Panc1 (cell line): ENCODE measurements at regions not wholly inside any gene's neighbourhood (a gene's known extent, or its start where the extent isn't known, plus 50 kb on each side); places are given as distances from the start of the nearest gene placed in this dataset.

Experiments used
- ATAC-seq: fragments of 200-7000 bp; cut with Tn5 transposase; 2 replicates; pipeline ENCODE4 v1.9.1; 2020; ENCODE audit warnings: mild to moderate bottlenecking, moderate library complexity
- BruUV-seq: library from RNA; stranded (reverse); fragments of 400-500 nt; replicated peaks from 2 replicates; lab custom pipeline; 2021; lab: Mats Ljungman, UMichigan
- CTCF ChIA-PET: fragments of 300-600 bp; sonication (Branson Sonifier 250); formaldehyde crosslinking; loops from one replicate; lab custom pipeline; 2022; ENCODE audit warnings: antibody characterized with exemption; lab: Charles Lee
- POLR2A ChIA-PET: fragments of 300-600 bp; sonication (Branson Sonifier 250); formaldehyde crosslinking; loops from one replicate; lab custom pipeline; 2022; ENCODE audit warnings: antibody characterized with exemption; lab: Charles Lee
- DNase-seq: peaks from one replicate; pipeline ENCODE4 v3.0.0-alpha.2; 2010; ENCODE audit warnings: low read depth, low spot score
- H3K27ac ChIP-seq: 2 replicates; pipeline ENCODE4 v1.5.1; 2011; ENCODE audit warnings: mild to moderate bottlenecking, low read length, inconsistent platforms
- H3K27me3 ChIP-seq: fragments of 200-500 bp; sonication (Bioruptor generic); 2 replicates; pipeline ENCODE4 v1.6.0; 2014; ENCODE audit warnings: low read length, inconsistent platforms; ENCODE audit not compliant: control insufficient read depth, insufficient read depth
- H3K36me3 ChIP-seq: fragments of 200-500 bp; sonication (Bioruptor generic); 2 replicates; pipeline ENCODE4 v1.5.1; 2014; ENCODE audit warnings: inconsistent platforms, mild to moderate bottlenecking, low read length, moderate library complexity; ENCODE audit not compliant: control insufficient read depth, insufficient read depth
- H3K4me1 ChIP-seq: 2 replicates; pipeline ENCODE4 v1.5.1; 2011; ENCODE audit warnings: inconsistent platforms, mild to moderate bottlenecking, low read length, moderate library complexity; ENCODE audit not compliant: control insufficient read depth, insufficient read depth
- H3K4me3 ChIP-seq, 2 experiments: 2 replicates each; pipeline ENCODE4 v1.5.1; 2011 to 2012; ENCODE audit warnings: low read depth in 2 of 2, low read length in 2 of 2, mild to moderate bottlenecking in 2 of 2, inconsistent platforms in 1 of 2, moderate library complexity in 1 of 2
- H3K9me3 ChIP-seq: fragments of 200-500 bp; sonication (Bioruptor generic); 2 replicates; pipeline ENCODE4 v1.5.1; 2014; ENCODE audit warnings: low read depth, mild to moderate bottlenecking, inconsistent platforms, low read length, moderate library complexity; ENCODE audit not compliant: control insufficient read depth, insufficient read depth
- POLR2AphosphoS5 ChIP-seq: IDR thresholded peaks from 2 replicates; pipeline ENCODE4 v1.6.1; 2012; ENCODE audit warnings: mild to moderate bottlenecking, low read depth, low read length, moderate library complexity
- SIN3A ChIP-seq: IDR thresholded peaks from 2 replicates; pipeline ENCODE4 v1.6.1; 2012; ENCODE audit warnings: low read depth, mild to moderate bottlenecking, low read length, moderate library complexity, borderline replicate concordance; ENCODE audit not compliant: insufficient read depth
- TCF7L2 ChIP-seq: IDR thresholded peaks from 2 replicates; pipeline ENCODE4 v1.6.1; 2011; ENCODE audit warnings: mild to moderate bottlenecking, low read depth, low read length, inconsistent platforms
- in situ Hi-C: cut with HindIII; loops from 2 replicates; pipeline ENCODE4 v1.10.0; 2016; ENCODE audit warnings: low sequenced_read_pairs, low pct_unique_long_range_greater_than_20kb
- intact Hi-C: fragments of 100-400 bp; cut with micrococcal nuclease; formaldehyde crosslinking; loops from one replicate; pipeline ENCODE4 v1.10.0; 2022; ENCODE audit not compliant: unreplicated experiment
- TF ChIP-seq, protein P1 (sequence below): fragments of 450-650 bp; IDR thresholded peaks from 2 replicates; pipeline ENCODE4 v1.5.1; 2017; ENCODE audit warnings: mild to moderate bottlenecking
- TF ChIP-seq, protein P2 (sequence below), 2 experiments: IDR thresholded peaks; 2 replicates each; pipeline ENCODE4 v1.6.1; 2011 to 2012; ENCODE audit warnings: low read depth in 2 of 2, control low read depth in 1 of 2, low read length in 1 of 2, mild to moderate bottlenecking in 1 of 2, moderate library complexity in 1 of 2; ENCODE audit not compliant: insufficient read depth in 1 of 2

DNA sequence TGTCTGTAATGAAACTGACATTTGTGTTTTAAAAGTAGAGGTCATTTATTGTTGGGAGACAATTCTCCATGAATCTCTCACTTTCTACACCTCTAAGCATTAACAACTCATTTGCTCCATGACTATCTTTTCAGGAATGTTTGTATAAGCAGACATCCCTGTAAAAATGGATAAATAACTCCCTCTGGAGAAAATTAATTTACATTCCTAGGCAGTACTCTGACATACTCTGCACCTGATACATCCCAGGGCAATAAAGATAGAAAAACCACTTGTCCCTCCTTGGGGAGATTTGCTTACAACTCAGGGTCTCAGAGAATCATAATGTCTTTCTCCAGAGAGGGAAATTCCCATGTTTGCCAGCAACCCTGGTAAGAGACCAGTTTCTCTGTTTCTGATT is 1037.7 kb upstream of the SLC39A10 start:
- DNase-seq: no peak
- intact Hi-C loops: no loop called here

DNA sequence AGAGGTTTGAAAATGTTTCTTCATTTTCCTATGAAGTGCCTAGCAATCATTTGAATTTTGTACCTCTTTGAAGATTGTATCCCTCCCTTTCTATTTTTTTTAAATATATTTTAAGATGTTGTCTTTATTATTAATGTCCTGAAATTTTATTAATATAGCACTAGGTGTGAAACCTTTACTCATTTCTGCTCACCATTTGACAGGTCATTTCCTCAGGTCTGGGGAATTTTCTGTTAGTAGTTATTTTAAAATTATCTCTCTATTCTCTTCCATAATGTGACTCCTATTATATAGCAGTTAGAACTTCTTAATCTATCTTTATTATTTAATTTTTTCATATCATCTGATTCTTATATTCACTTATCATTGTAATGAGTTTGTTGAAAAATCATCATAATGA is 1038.6 kb upstream of the SLC39A10 start:
- intact Hi-C loops: no loop called here
- in situ Hi-C loops: no loop called here
- no peak for ATAC-seq

More for the DNA sequence above, 1037.7 kb upstream of the SLC39A10 start:
- BruUV-seq: no TSS peak
- ChIA-PET CTCF (no interaction called here), POLR2A (no interaction called here)
- Histone ChIP-seq H3K4me3 (no peak overlapping the region), H3K27me3 (no peaks in the 10 kb centered on the region), H3K4me1 (no peaks in the 10 kb centered on the region), H3K36me3 (no peaks in the 10 kb centered on the region), H3K27ac (no peak overlapping the region), H3K9me3 (no peaks in the 10 kb centered on the region)
- in situ Hi-C loops: no loop called here
- no peak for ATAC-seq
- TF ChIP-seq TCF7L2 (no peak), POLR2AphosphoS5 (no peak), SIN3A (no peak)
- TF ChIP-seq, protein P1, sequence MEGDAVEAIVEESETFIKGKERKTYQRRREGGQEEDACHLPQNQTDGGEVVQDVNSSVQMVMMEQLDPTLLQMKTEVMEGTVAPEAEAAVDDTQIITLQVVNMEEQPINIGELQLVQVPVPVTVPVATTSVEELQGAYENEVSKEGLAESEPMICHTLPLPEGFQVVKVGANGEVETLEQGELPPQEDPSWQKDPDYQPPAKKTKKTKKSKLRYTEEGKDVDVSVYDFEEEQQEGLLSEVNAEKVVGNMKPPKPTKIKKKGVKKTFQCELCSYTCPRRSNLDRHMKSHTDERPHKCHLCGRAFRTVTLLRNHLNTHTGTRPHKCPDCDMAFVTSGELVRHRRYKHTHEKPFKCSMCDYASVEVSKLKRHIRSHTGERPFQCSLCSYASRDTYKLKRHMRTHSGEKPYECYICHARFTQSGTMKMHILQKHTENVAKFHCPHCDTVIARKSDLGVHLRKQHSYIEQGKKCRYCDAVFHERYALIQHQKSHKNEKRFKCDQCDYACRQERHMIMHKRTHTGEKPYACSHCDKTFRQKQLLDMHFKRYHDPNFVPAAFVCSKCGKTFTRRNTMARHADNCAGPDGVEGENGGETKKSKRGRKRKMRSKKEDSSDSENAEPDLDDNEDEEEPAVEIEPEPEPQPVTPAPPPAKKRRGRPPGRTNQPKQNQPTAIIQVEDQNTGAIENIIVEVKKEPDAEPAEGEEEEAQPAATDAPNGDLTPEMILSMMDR: no peak
- TF ChIP-seq, protein P2, sequence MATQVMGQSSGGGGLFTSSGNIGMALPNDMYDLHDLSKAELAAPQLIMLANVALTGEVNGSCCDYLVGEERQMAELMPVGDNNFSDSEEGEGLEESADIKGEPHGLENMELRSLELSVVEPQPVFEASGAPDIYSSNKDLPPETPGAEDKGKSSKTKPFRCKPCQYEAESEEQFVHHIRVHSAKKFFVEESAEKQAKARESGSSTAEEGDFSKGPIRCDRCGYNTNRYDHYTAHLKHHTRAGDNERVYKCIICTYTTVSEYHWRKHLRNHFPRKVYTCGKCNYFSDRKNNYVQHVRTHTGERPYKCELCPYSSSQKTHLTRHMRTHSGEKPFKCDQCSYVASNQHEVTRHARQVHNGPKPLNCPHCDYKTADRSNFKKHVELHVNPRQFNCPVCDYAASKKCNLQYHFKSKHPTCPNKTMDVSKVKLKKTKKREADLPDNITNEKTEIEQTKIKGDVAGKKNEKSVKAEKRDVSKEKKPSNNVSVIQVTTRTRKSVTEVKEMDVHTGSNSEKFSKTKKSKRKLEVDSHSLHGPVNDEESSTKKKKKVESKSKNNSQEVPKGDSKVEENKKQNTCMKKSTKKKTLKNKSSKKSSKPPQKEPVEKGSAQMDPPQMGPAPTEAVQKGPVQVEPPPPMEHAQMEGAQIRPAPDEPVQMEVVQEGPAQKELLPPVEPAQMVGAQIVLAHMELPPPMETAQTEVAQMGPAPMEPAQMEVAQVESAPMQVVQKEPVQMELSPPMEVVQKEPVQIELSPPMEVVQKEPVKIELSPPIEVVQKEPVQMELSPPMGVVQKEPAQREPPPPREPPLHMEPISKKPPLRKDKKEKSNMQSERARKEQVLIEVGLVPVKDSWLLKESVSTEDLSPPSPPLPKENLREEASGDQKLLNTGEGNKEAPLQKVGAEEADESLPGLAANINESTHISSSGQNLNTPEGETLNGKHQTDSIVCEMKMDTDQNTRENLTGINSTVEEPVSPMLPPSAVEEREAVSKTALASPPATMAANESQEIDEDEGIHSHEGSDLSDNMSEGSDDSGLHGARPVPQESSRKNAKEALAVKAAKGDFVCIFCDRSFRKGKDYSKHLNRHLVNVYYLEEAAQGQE (IDR thresholded peaks at IDR 0.05; ENCODE audit: insufficient read depth in 1 of 2, low read depth in 2 of 2, low read length in 1 of 2): no peak

More for the DNA sequence above, 1038.6 kb upstream of the SLC39A10 start:
- Histone ChIP-seq H3K9me3 (no peaks in the 10 kb centered on the region), H3K36me3 (no peaks in the 10 kb centered on the region), H3K4me1 (no peaks in the 10 kb centered on the region), H3K27me3 (no peaks in the 10 kb centered on the region), H3K4me3 (no peak overlapping the region), H3K27ac (no peak overlapping the region)
- no peak for DNase-seq
- TF ChIP-seq SIN3A (no peak), POLR2AphosphoS5 (no peak), TCF7L2 (no peak)
- TF ChIP-seq, protein P2 (IDR thresholded peaks at IDR 0.05; ENCODE audit: insufficient read depth in 1 of 2, low read depth in 2 of 2, low read length in 1 of 2): no peak
- TF ChIP-seq, protein P1: no peak
- BruUV-seq: no TSS peak
- POLR2A ChIA-PET: no interaction called here
- CTCF ChIA-PET: no interaction called here
